Stimulated activated CD4-positive, alpha-beta T cell treated with anti-CD3 and anti-CD28 coated beads, Interleukin-15, amount 100 ng/mL, for 1 hour (primary cell): ENCODE measurements at regions not wholly inside any gene's neighbourhood (a gene's known extent, or its start where the extent isn't known, plus 50 kb on each side); places are given as distances from the start of the nearest gene placed in this dataset.

Experiments used
- DNase-seq, 2 donors: peaks; one replicate each; pipeline ENCODE4 v3.0.0-alpha.2; 2020; ENCODE audit warnings: low read depth in 1 of 2, low spot score in 1 of 2

DNA sequence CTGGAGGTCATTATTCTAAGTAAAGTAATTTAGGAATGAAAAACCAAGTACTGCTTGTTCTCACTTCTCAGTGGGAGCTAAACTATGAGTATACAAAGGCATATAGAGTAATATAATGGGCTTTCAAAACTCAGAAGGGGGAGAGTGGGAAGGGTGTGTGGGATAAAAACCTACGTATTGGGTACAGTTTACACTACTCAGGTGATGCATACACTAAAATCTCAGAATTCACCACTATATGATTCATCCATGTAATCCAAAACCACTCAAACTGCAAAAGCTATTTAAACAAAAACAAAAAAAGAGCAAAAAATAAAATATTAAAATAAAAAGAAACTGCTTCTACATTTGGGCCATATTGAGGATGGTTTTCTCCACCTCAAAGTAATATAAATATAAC lies 623.3 kb downstream of the NSUN3 start:
- no peak for DNase-seq

DNA sequence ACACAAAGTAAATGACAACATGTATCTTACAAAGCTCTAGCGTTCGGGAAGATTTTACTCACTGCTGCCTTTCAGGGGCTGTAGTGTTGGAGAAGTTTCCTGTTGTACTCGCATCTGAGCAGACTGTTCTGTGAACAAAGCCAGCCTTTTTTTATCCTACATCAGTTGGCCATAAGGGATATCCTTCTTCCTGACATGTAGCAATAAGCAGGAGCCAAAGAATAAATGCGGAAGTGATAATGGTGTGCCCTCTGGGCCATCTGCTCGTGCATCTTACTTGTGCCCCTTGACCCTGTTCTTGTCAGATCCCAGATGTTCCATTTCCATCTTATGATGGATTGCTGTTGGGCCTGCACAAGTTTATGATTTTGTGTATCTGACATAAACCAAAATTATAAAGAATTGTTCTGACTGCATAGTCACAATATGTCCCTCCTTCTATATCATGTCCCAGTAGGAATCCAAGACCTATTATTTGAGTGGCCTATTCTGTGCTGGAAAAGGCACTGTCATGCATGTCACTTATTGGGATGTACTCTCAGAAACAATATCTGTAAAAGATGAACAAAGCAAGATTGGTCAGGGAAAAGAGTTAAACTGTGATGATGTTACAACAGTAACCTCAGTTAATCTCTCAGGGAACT lies 631.3 kb downstream of the NSUN3 start:
- DNase-seq = no peak

DNA sequence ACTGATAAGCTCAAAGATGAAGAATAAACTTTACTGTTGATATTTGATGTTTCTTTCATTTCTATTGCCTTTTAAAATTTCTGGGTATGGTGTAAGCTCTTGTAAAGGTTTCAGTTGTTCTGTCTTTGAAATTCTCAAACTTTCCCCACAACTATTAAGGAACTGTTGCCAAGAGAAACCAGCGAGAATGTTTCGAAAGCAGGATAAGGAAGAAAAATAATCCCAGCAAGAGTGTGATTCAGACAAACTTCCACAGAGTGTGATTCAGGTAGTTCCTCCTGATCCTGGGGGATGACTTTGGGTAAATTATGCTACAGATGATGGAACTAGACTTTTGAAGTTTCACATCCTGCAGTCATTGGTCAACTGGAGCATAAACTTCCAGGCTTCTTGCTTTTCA lies 632.0 kb downstream of the NSUN3 start:
- DNase-seq = no peak

DNA sequence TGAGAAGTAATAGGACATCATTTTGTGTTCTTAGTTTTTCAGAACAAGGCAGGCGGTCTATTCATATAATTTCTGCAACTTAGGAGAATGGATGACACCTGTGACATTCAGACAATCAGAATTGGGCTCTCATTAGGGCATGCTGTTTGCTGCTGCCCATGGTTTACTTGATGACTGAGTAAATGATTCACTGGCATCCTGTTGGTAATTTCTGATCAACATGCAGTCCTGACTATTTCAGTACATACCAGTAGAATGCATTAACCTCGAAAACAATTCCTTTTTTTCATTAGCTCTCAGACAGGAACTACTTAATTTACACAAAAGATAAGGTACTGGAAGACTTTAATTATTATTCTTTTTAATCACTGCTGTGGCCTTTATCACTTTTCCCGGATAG lies 641.6 kb downstream of the NSUN3 start:
- no peak for DNase-seq

DNA sequence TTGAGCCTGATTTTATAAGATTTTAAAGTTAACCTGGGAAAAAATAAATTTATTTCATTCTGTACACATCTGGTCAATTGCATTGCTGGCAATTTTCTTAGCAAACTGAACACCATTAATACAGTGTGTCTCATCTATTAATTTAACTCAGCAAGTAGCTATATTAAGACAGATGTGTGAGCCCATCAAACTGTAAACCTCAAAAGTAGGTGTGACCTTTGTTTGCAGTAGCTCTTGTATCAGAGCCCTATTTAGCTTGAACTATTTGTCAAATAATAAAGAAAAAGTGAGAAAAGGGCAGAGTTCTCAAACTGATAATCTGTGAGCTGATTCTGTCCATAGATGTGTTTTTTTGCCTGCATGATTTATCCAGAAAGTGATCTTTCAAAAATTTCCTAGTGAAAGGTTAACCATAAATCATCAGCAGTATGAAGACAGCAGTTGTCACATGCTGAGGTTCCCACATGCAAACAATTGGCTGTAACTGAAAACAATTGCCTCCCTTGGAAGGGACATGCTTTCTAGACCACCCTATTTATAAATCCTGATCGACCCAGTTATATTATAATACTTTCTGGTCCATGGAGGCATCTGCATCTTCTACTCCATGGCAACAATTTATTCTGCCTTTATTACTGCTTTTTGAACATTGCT lies 646.5 kb downstream of the NSUN3 start:
- DNase-seq = no peak

DNA sequence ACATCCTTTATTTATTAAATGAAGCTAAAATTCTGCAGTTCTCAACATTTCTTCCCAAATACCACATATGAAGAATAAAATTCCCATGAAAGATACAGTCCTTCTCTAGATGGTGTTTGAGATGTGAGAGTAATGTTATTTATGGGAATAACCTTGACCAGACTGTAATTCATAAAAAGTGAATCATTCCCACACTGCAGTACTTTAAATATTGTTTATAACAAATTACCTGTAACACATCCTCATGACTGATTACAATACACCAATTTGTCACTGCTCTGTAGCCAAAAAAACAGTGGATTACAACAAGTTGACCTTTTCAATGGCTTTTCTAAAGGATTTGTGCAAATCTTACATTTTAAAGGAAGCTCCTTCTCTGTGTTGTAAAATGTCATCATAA lies 651.3 kb downstream of the NSUN3 start:
- DNase-seq = no peak

DNA sequence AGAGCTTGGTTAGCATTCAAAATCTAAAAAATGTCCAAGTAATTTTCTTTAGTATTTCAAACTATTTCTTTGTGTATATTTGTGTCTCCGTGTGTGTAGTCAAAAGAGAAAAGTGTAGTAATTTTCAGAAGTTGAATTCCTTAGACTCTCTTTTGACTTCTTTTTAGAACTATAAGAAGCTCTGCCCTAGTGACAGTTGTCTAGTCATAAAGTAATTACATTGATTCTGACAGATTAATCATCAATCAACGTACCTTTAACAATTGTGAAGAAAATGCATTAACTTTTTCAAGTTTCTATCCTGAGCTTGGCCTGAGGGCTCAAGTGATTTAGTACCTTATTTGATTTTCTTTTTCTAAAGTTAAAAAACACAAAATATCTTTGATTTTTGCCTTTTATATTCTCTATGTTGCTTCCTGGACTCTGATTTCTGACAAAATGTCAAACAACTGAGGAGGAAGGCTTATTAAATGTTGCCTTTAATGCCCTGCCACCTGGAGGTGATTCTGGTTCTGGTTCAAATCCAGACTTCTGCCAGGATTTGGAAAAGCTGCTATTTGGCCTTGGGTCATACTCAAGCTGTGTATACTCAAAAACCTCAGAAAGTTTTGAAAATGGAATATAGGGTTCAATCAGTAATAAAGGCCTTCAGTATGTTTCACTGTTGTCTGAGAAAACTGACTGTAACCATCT lies 653.6 kb downstream of the NSUN3 start:
- DNase-seq = no peak

DNA sequence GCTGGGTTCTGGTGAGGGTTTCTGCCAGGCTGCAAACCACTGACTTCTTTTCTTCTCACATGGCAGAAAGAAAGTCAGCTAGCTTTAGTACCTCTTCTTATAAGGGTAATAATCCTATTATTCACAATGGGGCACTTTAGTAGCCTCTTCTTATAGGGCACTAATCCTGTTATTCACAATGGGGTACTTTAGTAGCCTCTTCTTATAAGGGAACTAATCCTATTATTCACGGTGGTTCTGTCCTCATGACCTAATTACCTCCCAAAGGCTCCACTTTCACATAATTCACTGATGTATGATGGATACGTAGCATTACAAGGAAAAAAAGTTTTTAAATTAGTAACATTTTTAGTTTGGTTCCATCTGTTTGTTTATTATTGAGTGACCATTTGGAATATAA lies 671.3 kb downstream of the NSUN3 start:
- DNase-seq = no peak

DNA sequence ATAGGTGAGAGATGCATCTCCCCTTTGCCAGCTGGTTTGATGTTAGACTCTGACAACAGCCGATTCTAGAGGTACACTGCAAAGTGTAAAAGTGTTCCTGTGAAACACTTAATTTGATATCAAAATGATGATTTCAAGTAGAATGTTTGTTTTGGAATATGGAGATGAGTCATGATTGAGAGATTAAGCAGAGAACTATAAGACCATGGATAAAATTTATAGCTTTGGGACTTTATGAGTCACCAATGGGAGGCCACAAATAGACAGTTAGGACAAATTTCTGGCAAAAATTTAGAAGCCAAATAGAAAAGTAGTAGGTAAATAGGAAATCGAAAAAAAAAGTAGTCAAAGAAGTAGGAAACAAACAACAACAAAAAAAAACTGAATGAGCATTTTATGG lies 672.5 kb downstream of the NSUN3 start:
- DNase-seq = no peak

DNA sequence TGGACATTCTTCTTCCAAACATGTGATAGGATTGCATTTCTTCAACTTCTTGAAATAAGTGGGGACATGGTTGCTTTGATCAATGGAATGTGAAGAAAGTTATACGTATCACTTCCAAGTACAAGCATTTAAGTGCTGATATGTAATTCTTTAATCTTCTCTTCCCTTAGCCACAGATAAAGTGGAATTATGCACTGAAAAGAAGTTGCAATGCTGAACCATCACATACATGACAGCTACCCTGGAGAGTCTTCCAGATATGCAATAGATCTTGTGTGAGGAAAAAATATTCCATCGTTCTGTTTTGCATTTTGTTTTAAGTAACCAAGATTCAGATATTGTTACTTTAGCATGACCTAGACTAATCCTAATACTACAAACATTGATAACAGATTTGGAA lies 674.3 kb downstream of the NSUN3 start:
- DNase-seq = no peak

DNA sequence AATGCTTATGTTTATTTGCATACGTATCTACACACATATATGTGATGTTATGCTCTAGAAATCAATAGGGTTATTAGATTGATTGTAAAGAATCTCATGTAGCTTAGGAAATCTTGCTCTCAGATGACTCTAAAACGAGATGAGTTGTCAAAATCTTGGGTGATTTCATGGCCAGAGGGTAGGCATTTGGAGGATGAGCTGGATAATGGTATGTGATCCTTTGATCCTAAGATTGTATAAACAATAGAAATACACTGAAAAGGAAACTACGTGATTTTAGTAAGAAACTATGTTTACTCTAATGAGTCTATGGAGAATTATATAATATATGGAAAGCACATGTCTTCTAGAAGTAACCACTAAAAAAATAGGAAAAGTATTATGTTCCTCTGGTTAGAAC lies 676.6 kb downstream of the NSUN3 start:
- DNase-seq = no peak

DNA sequence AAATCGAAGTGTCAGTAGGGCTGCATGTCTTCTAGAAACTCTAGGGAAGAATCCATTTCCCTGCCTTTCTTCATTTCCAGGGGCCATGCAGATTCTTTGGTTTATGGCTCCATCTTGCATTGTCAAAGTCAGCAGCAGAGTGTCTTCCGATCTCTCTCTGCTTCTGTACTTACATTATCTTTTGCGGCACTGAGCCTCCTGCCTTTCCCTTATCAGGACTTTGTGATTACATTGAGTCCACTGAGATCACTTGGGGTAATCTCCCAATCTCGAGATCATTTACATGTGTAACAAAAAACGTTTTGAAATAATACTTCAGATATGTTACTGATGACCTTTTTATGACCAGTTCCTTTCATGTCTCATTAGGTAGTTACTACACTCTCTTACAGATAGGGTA lies 695.9 kb downstream of the NSUN3 start:
- no peak for DNase-seq

DNA sequence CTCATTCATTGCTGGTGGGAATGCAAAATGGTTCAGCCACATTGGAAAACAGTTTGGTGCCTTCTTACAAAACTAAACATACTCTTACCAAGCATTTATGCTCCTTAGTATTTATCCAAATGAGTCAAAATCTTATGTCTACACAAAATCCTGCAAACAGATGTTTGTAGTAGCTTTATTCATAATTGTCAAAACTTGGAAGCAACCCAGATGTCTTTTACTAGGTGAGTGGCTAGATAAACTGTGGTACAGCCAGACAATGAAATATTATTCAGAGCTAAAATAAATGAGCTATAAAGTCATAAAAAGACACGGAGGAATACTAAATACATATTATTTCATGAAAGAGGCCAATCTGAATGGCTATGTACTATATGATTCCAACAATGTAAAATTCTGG lies 709.5 kb downstream of the NSUN3 start:
- DNase-seq = no peak

DNA sequence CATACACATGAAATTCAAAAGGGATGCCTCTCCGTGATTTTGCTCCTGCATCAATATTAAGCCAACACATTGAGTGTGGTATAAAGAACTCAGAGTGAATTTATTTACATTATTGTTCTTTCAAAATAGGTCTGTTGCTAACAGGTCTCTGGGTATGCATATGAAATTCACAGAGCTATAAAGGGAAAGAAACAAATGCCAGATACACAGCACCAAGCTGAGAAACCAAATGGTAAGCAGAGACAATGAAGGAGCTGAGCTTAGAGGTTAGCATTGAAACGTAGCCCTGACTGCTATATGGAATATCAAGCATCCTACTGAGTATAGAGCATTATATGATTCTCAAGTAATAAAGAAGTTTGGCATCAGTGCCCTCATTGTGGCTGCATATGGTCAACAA lies 712.9 kb downstream of the NSUN3 start:
- no peak for DNase-seq

DNA sequence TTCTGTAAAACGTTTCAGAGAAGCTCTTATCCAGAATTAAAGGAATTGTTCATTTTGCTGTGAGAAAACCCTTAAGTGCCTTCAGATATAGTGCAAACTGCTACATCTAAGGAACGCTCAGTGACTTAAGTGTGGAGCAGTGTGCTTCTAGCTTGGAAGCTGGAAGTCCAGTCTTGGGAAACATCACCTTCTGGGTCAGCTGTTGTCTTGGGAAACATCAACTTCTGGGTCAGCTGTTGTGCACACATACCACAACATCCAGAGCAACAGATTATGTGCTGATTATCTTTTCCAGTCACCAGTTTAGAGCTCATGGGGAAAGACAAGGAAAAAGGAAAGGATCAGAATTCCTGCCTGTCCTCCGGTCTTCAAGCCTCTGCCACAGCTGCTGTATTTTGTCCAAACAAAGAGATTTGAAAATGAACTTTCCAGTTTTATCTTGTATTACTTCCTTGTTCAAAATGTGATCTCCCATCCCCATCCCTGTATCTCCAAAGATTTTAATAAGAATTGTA lies 713.6 kb downstream of the NSUN3 start:
- no peak for DNase-seq

DNA sequence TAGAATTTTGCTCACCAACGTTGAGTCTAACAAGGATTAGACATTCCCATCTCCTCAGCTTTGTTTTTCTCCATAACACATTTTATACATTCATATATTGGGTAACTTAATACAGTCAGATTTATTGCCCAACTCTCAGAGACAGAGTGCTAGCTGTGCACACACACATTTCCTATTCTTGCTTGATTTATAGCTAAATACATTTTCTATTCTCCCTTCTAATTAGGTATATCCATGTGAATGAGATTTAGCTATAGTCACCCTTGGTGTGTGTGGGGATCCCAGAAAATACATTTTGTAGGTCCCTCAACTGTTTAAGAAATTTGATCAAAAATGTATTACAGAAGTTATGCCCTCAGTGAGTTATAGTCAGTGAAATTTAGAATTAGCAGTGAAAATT lies 715.4 kb downstream of the NSUN3 start:
- DNase-seq = no peak

DNA sequence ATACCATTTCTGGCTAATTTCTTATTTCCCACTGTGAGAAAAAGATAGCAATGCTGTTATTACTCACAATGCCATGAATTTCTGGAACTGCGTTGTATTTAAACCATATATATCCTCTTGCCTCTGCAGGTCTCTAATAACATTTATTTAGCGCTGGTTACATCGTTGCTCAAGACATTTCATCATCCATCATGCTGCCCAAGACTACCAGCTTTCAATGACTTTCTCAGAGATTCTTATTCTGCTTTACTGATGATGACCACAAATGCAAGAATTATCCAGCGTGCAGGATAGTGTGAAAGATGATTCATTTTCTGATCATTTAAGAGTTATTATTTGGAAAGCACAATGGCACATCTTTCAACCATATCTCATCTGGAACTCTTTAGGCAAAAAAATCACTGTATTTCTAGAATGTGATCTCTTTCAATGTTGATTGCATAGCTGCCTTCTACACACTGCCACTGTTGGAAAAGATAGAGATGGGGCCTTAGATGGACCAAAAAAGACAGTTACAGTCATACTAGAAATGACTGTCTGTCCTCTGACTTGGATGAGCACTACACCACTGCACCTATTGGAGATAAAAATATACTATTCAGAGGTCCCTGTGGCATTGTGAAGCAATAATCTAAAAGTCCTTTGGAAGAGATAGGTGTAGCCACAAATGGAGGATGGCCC lies 716.1 kb downstream of the NSUN3 start:
- no peak for DNase-seq

DNA sequence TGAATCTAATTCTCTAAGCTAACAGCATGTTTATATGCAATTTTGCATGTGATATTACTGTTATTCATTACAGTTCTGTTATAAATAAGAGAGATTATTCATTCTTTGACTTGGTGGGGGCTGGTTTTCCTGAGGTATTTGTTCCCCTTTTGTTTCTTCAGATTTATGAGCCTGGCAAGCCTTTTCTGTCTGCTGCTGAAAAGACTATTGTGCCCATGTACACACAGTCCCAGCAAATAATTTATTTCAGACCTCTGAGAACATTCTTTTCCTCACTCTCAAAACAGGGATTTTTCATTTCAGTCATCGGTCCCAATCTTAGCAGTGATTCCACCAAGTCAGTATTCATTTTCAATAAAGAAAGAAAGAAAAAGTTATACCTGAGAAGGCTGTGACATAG lies 716.8 kb downstream of the NSUN3 start:
- DNase-seq = no peak

DNA sequence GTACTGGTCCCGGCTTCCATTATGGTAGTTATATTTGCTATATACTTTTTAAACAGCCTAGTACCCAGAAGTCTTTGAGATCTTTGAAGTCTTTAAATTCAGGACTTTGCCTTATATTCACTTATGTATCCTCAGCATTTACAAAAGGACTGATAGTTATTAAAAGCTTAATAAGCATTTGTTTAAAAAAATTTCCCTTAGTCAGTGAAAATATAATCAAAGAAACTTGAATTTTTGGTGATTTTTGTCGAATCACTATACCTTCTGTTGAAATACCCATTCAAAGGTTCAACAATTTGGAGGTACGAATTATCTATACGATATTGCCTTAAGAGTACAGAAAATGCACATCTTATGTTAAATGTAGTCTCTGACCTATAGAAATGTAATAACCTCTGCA lies 721.4 kb downstream of the NSUN3 start:
- DNase-seq = no peak

DNA sequence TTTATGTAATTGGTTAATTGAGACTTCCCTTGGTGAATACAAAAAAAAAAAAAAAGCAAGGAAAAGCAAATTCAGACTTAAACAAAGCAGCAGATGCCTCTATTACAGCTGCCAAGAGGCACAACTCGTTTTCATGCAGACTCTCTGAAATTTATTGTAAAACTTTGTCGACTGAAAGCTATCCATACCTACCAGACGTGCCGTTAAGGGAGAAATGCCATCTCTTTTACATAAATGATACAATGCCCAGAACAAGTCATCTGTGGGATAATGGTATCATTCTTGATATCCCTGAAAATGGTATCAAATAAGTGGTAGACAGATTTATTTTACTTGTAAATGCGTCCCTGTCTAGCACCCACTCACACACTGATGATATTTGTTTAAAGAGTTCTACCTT lies 724.2 kb downstream of the NSUN3 start:
- DNase-seq = no peak

DNA sequence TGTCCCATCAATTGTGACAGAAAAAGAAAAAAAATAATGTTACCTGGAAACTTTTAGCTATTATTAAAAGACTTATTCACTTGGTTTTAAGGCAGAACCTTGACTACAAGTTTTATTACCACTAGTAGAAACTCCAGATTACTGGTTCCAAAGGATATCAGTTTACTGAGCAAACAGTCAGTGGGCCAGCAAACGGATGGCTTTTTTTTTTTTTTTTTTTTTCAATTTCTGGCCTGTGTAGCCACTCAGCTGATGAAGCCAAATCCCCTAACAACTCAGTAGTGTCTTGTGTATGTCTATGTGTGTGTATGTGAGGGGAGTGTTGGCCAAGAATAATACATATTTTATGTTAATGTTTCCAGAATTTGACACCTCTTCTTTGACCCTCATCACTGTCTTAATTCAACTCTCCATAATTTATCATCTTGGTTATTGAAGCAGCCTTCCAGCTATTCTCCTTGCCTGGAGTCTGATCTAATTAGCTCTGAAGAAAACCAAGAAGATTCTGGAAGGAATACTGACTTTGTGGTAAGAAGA lies 724.9 kb downstream of the NSUN3 start:
- DNase-seq = no peak

DNA sequence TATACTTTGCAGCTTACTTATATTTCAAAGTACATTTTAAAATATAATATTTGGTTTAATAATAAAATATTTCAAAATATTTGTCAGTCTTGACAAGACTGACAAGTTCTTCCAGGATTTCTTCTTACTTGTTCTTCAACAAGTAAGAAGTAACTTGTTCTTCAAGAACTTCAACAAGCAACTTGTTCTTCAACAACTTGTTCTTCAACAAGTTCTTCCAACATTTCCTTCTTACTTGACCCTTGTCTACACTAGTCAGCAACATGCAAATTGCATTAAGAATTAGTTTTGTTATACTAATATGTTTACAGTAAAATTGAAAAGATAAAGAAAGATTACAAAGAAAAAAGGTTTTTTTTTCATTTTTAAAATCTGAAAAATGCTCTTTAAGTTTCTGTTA lies 731.7 kb downstream of the NSUN3 start:
- DNase-seq = no peak
